HUES6 (cell line): ENCODE measurements at regions not wholly inside any gene's neighbourhood (a gene's known extent, or its start where the extent isn't known, plus 50 kb on each side); places are given as distances from the start of the nearest gene placed in this dataset.
"Not testable (repeated sequence)": the region's sequence is repeated elsewhere in the genome, so short reads cannot be mapped to it uniquely, and the experiment has no call there.

Experiments
- H3K27ac ChIP-seq: 2 replicates; pipeline ENCODE4 v1.7.0; 2013; ENCODE audit warnings: low read depth, mild to moderate bottlenecking, low read length, inconsistent platforms
- H3K27me3 ChIP-seq: 2 replicates; pipeline ENCODE4 v1.6.1; 2013; ENCODE audit warnings: low read length; ENCODE audit not compliant: control insufficient read depth, insufficient read depth
- H3K36me3 ChIP-seq: 2 replicates; pipeline ENCODE4 v1.6.1; 2013; ENCODE audit warnings: low read length; ENCODE audit not compliant: control insufficient read depth, insufficient read depth
- H3K4me1 ChIP-seq: 2 replicates; pipeline ENCODE4 v1.6.1; 2013; ENCODE audit warnings: low read length; ENCODE audit not compliant: control insufficient read depth, insufficient read depth
- H3K4me3 ChIP-seq: 2 replicates; pipeline ENCODE4 v1.5.1; 2013; ENCODE audit warnings: low read depth, low read length
- H3K9ac ChIP-seq: one replicate; pipeline ENCODE4 v1.6.1; 2013; ENCODE audit warnings: mild to moderate bottlenecking, low read length
- H3K9me3 ChIP-seq: 2 replicates; pipeline ENCODE4 v1.6.1; 2013; ENCODE audit warnings: low read depth, low read length; ENCODE audit not compliant: control insufficient read depth, insufficient read depth

DNA sequence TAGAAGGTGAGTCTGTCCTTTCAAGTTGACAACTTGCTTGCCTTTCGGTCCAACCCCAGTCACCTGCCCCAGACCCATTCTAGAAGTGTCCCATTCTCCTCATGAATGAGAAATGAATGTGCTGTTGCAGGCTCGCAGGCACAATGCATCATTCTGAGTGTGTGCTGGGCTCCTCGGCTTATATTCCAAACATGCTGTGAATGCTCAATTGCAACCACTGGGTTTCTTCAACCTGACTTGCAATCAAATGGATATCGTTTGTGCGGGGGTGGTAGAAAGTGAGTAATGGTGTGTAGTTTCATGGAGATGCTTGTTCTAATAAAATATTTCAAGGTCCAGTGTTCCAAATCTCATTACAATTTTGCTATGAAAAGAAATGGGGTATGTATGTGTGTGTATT, 256.6 kb upstream of the IL12B start:
- Histone ChIP-seq H3K4me1 (no peaks in the 10 kb centered on the region; the same call in 1 of the 2 replicates), H3K27ac (no peak overlapping the region), H3K4me3 (no peak overlapping the region)

DNA sequence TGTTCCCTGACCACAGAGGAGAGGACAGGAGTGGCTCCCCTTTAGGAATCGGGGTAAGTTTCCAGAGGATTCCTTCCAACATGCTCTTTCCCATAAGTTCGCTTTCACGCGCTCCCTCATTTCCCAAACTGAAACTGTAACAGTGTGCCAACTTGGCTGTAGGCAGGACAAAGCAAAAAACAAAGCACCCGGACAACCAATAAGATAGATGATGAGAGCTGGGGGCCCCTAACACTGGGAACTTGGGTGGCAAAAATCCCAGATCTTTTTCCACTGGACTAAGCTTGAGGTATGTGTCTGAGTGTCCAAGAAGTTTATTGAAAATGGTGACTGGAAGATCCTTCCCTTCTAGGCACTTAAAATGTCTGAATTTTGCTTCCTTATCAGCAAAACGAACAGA, 258.7 kb upstream of the IL12B start:
- H3K27me3 ChIP-seq: no peaks in the 10 kb centered on the region
- no peaks in the 10 kb centered on the region for H3K36me3 ChIP-seq
- H3K9me3 ChIP-seq: 0 out of 2 replicates have a peak, but pooled peaks cover 2% of the 10 kb centered on the region
- H3K4me3 ChIP-seq: no peak overlapping the region
- no peak overlapping the region for H3K27ac ChIP-seq
- no peak overlapping the region for H3K9ac ChIP-seq
- H3K4me1 ChIP-seq: no peaks in the 10 kb centered on the region

More for the DNA sequence above, 256.6 kb upstream of the IL12B start:
- Histone ChIP-seq H3K9me3 (peaks cover 6% of the 10 kb centered on the region; the same call in 1 of the 2 replicates), H3K36me3 (no peaks in the 10 kb centered on the region), H3K27me3 (no peaks in the 10 kb centered on the region), H3K9ac (no peak overlapping the region)

DNA sequence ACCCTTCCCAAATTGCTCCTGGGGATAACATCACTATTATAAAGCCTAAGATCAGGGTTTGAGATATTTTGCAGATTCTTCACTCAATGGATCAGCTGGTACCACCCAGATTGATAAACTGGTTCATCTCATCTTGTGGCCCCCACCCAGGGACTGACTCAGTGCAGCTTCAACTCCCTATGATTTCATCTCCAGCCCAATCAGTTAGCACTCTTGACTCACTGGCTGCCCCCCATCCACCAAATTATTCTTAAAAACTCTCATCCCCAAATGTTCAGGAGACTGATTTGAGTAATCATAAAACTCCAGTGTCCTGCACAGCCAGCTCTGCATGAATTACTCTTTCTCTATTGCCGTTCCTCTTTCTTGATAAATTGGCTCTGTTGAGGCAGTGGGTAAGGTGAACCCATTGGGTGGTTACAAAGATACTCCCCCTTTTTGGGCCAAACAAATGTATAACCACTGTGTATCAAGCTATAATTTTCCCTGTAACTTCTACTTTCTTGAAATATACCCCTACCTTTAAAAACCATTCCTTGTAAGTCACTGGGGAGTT, 263.3 kb upstream of the IL12B start:
- no peak overlapping the region for H3K4me3 ChIP-seq
- no peak overlapping the region for H3K27ac ChIP-seq
- H3K9ac ChIP-seq: no peak overlapping the region
- H3K4me1 ChIP-seq: no peaks in the 10 kb centered on the region
- H3K27me3 ChIP-seq: no peaks in the 10 kb centered on the region
- peaks cover 28% of the 10 kb centered on the region for H3K9me3 ChIP-seq
- H3K36me3 ChIP-seq: no peaks in the 10 kb centered on the region

DNA sequence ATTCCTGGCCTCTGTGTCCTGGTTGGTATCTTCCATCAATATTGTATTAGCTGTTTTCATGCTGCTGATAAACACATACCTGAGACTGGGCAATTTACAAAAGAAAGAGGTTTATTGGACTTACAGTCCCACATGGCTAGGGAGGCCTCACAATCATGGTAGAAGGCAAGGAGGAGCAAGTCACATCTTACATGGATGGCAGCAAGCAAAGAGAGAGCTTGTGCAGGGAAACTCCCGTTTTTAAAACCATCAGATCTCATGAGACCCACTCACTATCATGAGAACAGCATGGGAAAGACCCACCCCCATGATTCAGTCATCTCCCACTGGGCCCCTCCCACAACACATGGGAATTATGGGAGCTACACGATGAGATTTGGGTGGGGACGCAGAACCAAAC, 265.3 kb upstream of the IL12B start:
- not testable (repeated sequence) for H3K4me3 ChIP-seq, H3K27ac ChIP-seq, H3K9ac ChIP-seq, H3K27me3 ChIP-seq, H3K4me1 ChIP-seq, H3K36me3 ChIP-seq
- H3K9me3 ChIP-seq: peaks cover 37% of the 10 kb centered on the region

DNA sequence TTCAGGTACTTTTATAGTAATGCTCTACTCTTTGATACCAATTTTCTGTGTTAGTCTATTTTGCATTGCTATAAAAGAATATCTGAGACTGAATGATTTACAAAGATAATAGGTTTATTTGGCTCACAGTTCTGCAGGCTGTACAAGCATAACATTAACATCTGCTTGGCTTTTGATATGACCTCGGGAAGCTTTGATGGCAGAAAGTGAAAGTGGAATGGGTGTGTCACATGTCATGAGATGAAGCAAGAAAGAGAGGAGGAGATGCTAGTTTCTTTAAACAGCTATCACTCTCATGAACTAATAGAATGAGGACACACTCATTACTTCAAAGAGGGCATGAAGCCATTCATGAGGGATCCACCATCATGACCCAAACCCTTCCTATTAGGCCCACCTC, 270.9 kb upstream of the IL12B start:
- no peak overlapping the region for H3K4me3 ChIP-seq
- no peaks in the 10 kb centered on the region for H3K27me3 ChIP-seq
- no peaks in the 10 kb centered on the region for H3K4me1 ChIP-seq
- H3K36me3 ChIP-seq: no peaks in the 10 kb centered on the region
- no peak overlapping the region for H3K9ac ChIP-seq
- H3K9me3 ChIP-seq: peaks cover 42% of the 10 kb centered on the region
- H3K27ac ChIP-seq: no peak overlapping the region

DNA sequence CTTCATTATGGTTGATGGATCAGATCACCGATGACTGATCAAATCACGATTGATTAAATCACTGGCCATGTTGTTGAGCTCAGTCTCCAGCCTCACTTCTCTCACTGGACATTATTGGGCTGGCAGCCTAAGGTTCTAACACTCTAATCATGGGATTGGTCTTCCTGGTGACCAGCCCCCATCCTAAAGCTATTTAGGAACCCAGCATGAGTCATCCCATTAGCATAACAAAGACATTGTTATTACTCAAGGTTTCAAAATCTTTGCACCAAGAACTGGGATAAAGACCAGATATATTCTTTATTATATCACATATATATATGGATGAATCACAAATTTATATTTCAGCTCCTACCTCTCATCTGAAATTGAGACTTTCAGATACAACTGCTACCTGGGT, 272.1 kb upstream of the IL12B start:
- Histone ChIP-seq H3K27me3 (no peaks in the 10 kb centered on the region), H3K4me1 (no peaks in the 10 kb centered on the region), H3K27ac (no peak overlapping the region), H3K9me3 (peaks cover 34% of the 10 kb centered on the region), H3K36me3 (no peaks in the 10 kb centered on the region), H3K4me3 (no peak overlapping the region), H3K9ac (no peak overlapping the region)

DNA sequence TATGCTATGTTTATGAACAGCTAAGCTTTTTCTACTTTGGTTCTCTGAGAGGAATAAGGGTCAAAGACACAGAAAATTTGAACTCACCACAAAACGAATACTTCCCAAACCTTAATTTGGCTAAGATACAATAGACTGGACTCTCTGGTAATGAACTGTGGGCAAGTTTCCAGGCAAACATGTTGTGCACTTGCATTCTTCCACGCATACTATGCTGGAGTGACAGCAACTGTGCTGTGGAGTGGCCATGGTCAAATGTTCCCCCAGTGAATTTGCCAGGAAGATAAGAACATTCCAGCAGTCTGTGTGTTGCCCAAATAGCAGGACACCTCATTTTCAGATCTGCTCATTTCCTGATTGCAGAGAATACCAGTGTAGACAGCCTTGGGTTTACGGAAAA, 275.3 kb upstream of the IL12B start:
- H3K9ac ChIP-seq: no peak overlapping the region
- H3K27me3 ChIP-seq: no peaks in the 10 kb centered on the region
- no peak overlapping the region for H3K4me3 ChIP-seq
- peaks cover 26% of the 10 kb centered on the region for H3K9me3 ChIP-seq
- H3K36me3 ChIP-seq: no peaks in the 10 kb centered on the region
- H3K27ac ChIP-seq: no peak overlapping the region
- H3K4me1 ChIP-seq: 0 out of 2 replicates have a peak, but pooled peaks cover 1% of the 10 kb centered on the region

DNA sequence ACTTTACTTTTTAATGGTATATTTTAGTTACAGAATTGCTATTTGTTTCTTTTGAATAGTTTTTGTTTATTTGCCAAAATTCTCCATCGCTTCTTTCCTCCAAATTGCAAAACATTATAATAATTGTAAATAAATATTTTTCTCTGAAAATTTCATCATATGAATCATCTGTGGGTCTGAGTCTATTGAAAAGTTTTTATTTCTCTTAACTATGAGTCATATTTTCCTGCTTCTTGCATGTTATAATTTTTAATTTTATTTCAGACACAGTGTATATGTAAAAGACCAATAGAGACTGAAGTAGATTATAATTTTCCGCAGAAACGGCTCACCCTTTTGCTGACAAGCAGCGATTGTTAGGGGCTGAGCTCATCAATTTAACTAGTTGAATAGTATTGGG, 279.1 kb upstream of the IL12B start:
- H3K27ac ChIP-seq: no peak overlapping the region

DNA sequence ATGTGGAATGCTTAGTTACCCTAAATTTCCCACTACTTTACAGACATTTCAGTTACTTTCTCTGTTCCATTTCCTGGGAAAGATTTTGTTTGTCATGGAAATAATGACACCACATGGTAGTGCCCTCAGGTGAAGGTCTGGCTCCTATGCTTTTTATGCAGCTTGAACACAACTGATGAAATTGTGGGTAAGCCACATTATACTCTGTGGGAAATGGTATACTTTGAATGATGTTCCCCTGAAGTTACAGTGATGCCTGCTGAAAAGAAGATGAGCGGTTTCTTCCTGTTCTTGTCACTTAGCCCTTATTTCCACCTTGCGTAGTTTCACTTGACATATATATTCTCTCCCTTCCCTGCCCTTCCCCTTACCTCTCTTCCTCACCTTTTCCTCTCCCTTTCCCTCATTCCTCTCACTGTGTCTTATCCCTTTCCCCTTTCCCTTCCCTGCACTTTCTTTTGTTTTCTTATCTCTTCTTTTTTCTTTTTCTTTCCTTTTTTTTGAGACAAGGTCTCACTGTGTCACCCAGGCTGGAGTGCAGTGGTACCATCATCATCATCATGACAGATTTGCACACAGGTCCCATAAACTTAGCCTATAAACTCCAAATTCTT, 280.8 kb upstream of the IL12B start:
- Histone ChIP-seq H3K27me3 (no peaks in the 10 kb centered on the region), H3K4me3 (no peak overlapping the region), H3K9me3 (0 out of 2 replicates have a peak, but pooled peaks cover 3% of the 10 kb centered on the region), H3K4me1 (0 out of 2 replicates have a peak, but pooled peaks cover 6% of the 10 kb centered on the region), H3K27ac (no peak overlapping the region), H3K9ac (no peak overlapping the region), H3K36me3 (no peaks in the 10 kb centered on the region)

More for the DNA sequence above, 279.1 kb upstream of the IL12B start:
- Histone ChIP-seq H3K9me3 (0 out of 2 replicates have a peak, but pooled peaks cover 3% of the 10 kb centered on the region), H3K4me1 (0 out of 2 replicates have a peak, but pooled peaks cover 6% of the 10 kb centered on the region), H3K9ac (no peak overlapping the region), H3K36me3 (no peaks in the 10 kb centered on the region), H3K4me3 (no peak overlapping the region), H3K27me3 (no peaks in the 10 kb centered on the region)

DNA sequence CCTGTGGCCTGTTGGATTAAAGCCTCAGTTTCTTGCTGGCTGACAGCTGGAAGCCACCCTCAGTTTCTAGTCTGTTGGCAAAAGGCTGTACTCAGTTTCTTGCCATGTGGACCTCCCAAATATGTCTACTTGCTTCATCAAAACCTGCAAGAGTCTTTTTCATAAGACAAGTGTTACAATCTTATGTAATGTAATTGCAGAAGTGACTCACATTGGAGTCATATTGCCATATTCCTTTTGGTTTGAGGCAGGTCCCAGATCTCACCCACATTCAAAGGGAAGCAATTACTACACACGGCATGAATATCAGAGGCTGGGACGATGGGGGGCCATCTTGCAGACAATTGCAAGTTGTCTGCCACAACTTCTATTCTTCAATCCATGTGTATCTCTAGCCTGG, 286.7 kb upstream of the IL12B start:
- Histone ChIP-seq H3K9ac (no peak overlapping the region), H3K4me1 (peaks cover 23% of the 10 kb centered on the region; the same call in 1 of the 2 replicates), H3K9me3 (no peaks in the 10 kb centered on the region), H3K27ac (no peak overlapping the region), H3K27me3 (no peaks in the 10 kb centered on the region), H3K4me3 (no peak overlapping the region), H3K36me3 (no peaks in the 10 kb centered on the region)

DNA sequence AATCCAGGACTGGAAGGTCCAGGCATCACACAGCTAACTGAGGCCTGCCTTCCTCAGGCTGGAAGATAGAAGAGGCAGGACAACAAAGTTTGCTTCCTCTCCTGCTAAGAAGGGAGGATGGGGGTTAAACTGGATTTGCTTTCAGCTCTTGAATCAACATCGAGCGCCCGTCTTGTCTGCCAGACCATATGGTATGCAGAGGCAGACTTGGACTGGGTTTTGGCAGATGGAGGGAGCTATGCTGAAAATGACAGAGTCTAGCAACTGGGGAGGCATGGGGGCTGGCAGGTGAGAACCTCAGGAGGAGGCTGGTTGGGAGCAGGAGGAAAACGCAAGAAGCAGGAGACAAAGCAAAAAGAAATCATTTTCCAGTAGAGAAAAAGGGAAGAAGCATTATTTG, 289.5 kb upstream of the IL12B start:
- H3K9me3 ChIP-seq: no peaks in the 10 kb centered on the region
- no peaks in the 10 kb centered on the region for H3K36me3 ChIP-seq
- no peak overlapping the region for H3K4me3 ChIP-seq
- no peaks in the 10 kb centered on the region for H3K27me3 ChIP-seq
- peaks cover 23% of the 10 kb centered on the region; the same call in 1 of the 2 replicates for H3K4me1 ChIP-seq
- H3K9ac ChIP-seq: no peak overlapping the region
- H3K27ac ChIP-seq: no peak overlapping the region
